ENCODE measurements at regions not wholly inside any gene's neighbourhood (a gene's known extent, or its start where the extent isn't known, plus 50 kb on each side); places are given as distances from the start of the nearest gene placed in this dataset.
"Not testable (repeated sequence)": the region's sequence is repeated elsewhere in the genome, so short reads cannot be mapped to it uniquely, and the experiment has no call there.

DNA sequence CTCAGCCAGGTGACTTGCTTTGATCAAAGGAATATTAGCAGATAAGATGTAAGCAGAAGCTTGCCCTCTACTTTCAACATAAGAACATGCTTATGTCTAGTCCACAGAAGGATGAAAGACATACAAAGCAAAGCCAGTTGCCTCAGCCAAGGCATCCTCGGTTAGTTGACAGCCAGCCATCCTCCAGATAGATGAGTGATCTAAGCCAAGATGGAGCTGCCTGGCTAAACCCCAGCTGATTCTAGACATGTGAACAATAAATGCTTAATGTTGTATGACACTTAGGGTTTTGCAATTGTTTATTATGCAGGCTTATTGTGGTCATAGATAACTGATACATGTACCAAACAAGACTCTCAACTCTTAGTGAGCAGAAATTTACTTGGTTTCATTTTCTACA, 157.6 kb upstream of the TMTC2 start:
- peak in 4 of 56 donors; percentile 1 to 34 (median 6) for DNase-seq

GRCh38 chr12:82529954-82530353, 156.8 kb upstream of the TMTC2 start:
- no peak for DNase-seq

GRCh38 chr12:82530394-82530793, 156.3 kb upstream of the TMTC2 start:
- DNase-seq = no peak

DNA sequence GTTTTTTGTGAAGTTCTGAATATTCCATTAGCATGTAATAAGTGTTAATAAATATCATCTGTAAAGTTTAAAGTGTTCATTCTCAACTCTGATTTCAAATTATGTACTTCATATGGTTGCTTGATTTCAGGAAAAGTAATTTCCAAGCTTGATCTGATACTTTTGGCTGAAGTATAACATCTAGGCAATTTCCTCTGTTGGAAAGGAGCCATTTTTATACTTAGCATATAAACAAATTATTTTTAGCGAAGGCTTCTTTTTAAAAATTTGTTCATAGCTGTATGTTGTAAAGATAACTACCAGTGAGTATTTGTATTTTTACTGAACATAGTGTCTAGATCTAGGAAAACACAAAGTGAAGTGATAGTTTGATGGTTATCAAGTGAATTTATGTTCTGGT, 153.4 kb upstream of the TMTC2 start:
- DNase-seq = no peak

DNA sequence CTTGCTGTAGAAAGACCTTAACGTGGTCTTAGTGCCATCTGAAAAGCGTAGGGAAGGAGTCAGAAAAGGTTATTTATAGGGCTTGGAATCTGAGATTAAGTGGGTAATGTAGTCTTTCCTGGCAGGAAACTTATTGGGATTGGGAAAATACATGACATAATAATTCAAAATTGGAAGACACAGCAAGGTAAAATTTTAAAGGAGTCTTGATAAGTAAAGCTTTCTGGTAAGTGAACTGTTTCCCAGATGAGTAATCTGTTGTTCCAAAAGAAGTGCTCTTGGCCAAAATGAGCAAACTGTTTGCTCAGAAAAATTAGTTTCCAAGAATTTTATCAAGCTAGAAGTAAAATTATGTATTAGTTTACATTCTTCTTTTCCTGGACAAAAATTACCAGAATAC, 149.3 kb upstream of the TMTC2 start:
- DNase-seq = no peak

DNA sequence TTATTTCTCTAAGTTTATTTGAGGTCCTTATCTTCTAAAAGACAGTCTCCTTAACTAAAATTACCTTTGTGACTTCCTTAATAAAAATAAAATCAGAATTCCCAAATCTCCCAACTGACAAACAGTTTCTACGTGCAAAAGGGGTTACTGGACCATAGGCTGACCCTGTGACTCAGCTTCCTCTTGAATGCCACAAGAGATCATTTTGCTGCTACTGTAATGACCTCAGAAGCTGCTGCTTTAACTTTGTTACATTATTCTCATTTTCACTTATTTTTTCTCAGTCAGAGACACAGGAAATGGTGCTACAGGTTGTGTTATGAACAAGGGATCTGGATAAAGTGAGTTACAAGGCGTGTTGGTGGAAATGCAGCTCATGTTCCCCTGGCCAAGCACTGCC, 132.2 kb upstream of the TMTC2 start:
- DNase-seq = no peak

- DNase-seq = no peak
These were observed 131.0 kb upstream of the TMTC2 start for GRCh38 chr12:82555699-82556098.

DNA sequence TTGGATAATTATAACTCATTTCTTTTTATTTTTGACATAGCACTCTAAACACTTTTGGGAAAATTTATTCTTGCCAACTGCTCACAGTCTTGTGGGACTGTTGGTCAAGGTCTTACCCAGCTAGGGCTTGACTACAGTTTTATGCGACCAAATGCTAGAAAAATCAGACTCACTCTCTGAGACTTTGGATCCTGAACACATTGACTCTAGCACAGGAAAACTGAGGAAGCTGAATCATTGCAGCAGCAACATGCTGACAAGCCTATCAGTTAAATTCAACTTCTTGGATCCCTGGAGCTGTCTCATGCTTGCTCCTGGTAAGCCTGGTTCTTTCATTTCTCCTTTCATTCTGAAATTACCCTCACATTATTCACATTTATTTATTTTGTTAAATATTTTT, 120.7 kb upstream of the TMTC2 start:
- DNase-seq = no peak

GRCh38 chr12:82567688-82568087, 119.0 kb upstream of the TMTC2 start:
- DNase-seq = no peak

- no peak for DNase-seq
These were observed 112.5 kb upstream of the TMTC2 start for GRCh38 chr12:82574191-82574590.

- DNase-seq = no peak
These were observed 108.0 kb upstream of the TMTC2 start for GRCh38 chr12:82578725-82579124.

- DNase-seq = no peak
These were observed 103.0 kb upstream of the TMTC2 start for GRCh38 chr12:82583756-82584155.

GRCh38 chr12:82593143-82593542, 93.6 kb upstream of the TMTC2 start:
- no peak for DNase-seq

DNA sequence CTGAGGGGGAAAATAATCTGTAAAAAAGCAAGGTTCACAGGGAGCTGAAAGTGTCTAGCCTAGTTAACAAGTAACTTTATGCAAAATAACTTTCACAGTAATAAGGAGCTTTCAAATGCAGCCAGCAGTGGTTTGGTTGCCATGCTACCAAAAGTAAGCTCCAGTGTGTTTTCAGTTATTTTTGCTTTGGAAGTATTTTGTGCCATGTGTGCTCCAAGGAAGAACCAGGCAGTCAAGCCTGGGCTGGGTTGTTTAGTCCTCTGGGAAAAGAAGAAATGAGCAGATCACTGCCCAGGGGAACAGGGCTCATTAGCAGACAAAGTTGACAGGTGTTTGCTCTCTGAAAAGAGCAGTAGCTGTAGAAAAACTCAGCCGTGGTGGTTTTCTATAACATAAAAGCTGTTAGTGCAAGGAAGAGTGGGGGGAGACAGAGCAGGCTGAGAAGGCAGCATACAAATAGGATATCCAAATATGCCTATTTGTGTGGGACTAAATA, 92.8 kb upstream of the TMTC2 start:
- peak in 5 of 56 donors; percentile 0 to 6 (median 3) for DNase-seq

- no peak for DNase-seq
These were observed 90.8 kb upstream of the TMTC2 start for GRCh38 chr12:82595941-82596340.

DNA sequence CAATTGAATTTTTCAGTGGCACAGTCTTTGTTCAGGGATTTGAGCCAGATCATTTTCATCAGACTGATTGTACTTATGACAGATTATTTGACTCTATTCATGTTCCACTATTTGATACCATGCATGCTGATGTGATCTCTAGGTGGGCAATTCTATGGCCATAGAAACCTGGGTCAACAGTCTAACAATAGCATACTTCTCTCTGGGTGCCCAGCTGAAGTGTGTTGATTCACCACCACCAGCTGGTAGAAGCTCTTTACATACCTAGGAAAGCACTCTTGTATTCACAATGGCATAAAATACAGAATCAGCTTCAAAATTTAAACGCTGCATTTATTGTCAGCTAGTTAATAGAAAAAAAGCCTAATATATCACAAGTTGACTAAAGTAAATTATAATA, 90.2 kb upstream of the TMTC2 start:
- no peak for DNase-seq

DNA sequence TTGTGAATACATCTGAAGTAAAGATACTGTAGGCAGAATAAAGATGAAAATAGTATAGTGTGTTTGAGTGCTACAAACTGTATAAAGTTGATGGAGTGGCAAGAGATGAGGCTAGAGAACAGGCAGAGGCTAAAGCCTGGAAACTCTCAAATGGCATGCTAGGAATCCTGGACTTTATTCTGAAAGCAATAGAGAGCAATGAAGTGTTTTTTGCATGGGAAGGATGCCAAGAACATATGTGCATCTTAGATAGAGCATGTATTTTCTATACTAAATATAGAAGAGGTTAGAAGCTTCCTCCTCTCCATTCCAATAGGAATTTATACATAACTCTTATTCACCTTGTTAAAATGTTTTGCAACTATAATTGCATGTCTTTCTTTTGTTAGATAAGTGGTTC, 86.3 kb upstream of the TMTC2 start:
- no peak for DNase-seq

DNA sequence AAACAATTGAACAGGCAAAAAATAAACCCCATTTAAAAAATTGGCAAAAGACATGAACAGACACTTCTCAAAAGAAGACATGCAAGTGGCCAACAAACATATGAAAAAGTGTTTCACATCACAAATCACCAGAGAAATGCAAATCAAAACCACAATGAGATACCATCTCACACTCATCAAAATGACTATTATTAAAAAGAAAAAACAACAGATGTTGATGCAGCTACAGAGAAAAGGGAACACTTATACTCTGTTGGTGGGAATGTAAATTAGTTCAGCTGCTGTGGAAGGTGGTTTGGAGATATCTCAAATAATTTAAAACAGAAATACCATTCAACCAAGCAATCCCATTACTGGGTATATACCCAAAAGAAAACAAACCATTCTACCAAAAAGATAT, 83.1 kb upstream of the TMTC2 start:
- DNase-seq = not testable (repeated sequence)

DNA sequence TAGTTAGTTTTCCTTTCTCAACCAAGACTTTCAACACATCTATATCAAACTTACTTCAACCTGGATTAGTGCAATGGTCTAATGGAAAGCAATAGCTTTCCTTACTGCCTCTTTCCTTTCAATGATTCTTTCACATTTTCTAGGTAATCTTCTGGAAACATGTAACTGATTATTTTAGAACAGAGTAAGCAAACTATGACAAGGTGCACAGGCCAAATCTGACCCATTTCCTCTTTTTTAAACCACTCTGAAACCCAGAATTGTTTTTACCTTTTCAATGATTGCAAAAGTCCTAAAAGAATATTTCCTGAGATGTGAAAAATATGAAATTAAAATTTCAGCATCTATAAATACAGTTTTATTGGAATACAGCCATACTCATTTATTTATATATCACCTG, 81.6 kb upstream of the TMTC2 start:
- DNase-seq = no peak

GRCh38 chr12:82608706-82609105, 78.0 kb upstream of the TMTC2 start:
- no peak for DNase-seq

- no peak for DNase-seq
These were observed 77.3 kb upstream of the TMTC2 start for GRCh38 chr12:82609234-82609914.

DNA sequence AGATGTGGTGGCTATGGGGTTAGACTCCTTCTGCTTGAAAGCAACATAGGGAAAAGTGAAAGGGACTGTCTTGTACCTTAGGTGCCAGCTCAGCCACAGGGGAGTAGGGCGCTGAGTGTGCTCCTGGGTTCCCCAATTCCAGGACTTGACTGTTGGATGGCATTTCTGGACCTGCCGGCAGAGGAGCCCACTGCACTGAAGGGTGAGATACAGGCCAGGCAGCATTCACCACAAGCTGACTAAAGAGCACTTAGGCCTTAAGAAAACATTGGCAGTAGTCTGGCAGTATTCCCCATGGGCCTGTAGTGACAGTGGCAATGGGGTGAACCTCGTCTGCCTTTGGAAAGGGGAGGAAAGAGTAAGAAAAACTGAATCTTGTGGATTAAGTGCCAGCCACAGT, 67.1 kb upstream of the TMTC2 start:
- no peak for DNase-seq

DNA sequence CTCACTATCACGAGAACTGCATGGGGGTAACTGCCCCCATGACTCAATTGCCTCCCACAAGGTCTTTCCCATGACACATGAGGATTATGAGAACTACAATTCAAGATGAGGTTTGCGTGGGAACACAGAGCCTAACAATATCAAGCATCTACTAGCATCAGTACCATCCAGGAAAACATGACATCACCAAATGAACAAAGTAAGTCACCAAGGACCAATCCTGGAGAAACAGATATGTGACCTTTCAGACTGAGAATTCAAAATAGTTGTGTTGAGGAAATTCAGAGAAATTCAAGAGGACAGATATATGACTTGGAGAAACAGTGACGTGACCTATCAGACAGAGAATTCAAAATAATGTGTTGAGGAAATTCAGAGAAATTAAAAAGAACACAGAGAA, 65.8 kb upstream of the TMTC2 start:
- no peak for DNase-seq

DNA sequence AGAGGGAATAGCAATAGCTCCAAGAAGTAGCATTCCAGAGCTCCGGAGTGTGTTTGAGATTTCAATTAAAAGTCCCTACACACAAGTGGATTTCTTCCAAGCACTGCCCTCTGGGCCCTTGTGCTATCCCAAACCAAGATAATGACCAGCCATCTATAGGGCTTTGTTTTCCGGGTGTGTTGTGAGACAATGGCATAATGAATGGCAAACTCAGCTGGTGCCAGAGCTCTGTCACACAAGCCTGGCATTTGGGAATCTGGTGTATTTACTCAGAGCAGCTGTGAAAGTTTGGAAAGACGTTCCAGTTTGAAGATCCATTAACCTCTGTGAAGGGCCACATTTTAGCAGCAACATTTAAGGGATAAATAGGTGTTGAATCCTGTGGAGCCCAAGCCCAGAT, 61.2 kb upstream of the TMTC2 start:
- DNase-seq = peak in 50 of 56 donors; percentile 7 to 86 (median 53)

Data from amygdala (tissue), 56 donors.